Suppressor macrophage (primary cell): ENCODE measurements at regions not wholly inside any gene's neighbourhood (a gene's known extent, or its start where the extent isn't known, plus 50 kb on each side); places are given as distances from the start of the nearest gene placed in this dataset.
"Not testable (repeated sequence)": the region's sequence is repeated elsewhere in the genome, so short reads cannot be mapped to it uniquely, and the experiment has no call there.

Source experiments
- DNase-seq, 4 experiments: peaks; one replicate each; pipeline ENCODE4 v3.0.0-alpha.2; 2020 to 2022

GRCh38 chr21:14826630-14827029 lies 238.2 kb downstream of the NRIP1 start:
- DNase-seq = no peak

DNA sequence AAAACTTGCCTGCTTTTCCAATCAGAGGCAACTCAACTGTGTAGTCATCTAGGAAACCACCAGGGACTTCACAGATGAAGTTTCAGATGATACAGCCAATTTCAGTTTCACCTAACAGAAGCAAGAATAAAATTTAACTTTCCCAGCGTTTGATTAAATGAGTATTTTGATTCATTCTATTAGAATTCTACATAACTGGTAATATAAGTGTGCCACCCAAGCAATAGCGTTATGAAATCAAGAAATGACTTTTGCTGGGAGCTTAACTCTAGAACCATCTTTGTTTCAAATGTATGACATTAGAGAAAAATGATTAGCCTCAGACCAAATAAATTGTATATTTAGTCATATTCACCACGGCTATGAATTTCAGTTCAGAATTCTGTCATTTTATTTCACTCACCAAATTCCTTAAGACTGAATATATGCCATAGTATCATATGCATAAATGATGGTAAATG lies 239.3 kb downstream of the NRIP1 start:
- DNase-seq = no peak

DNA sequence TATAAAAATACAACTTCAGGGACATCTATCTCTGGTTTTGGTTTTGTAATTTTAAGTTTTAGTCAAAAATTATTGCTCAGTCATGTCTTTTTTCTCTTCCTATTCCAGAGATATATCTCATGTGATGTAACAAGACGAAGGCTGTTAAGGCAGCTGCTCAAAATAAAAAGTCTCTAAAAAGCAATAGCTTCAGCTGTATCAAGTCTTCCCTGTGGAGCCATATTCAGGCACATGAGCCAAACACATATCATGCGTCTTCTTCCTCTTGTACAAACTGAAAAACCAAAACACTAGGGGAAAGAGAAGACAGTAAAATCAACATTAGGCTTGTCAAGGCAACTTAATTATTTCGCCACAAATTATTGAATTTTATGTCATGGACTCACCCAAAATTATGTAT lies 240.7 kb downstream of the NRIP1 start:
- DNase-seq = no peak

DNA sequence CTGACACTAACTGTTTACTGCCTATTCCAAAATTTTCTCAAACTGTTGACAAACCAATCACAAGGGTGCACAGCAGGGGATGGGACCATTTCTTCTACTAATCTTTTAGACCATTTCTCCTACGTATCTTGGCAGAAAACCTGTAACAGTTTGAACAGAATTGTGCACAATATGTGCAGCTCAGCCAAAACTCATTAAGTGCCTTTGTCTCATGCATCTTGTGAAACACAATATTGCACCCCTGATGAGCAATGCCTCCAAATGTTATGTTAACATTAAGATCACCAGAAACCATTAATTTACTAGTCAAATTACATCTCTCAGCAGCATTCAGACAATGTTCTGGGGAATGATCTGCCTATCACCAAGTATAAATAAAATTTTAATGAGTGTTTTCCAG lies 247.5 kb downstream of the NRIP1 start:
- no peak for DNase-seq

- no peak for DNase-seq
These were observed 249.8 kb downstream of the NRIP1 start for GRCh38 chr21:14814991-14815390.

- no peak for DNase-seq
These were observed 250.5 kb downstream of the NRIP1 start for GRCh38 chr21:14814282-14814681.

DNA sequence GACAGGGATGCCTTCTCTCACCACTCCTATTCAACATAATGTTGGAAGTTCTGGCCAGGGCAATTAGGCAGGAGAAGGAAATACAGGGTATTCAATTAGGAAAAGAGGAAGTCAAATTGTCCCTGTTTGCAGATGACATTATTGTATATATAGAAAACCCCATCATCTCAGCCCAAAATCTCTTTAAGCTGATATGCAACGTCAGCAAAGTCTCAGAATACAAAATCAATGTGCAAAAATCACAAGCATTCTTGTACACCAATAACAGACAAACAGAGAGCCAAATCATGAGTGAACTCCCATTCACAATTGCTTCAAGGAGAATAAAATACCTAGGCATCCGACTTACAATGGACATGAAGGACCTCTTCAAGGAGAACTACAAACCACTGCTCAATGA lies 258.1 kb upstream of the SAMSN1 start:
- not testable (repeated sequence) for DNase-seq

GRCh38 chr21:14797543-14797942 lies 251.4 kb upstream of the SAMSN1 start:
- DNase-seq = no peak

- no peak for DNase-seq
These were observed 241.2 kb upstream of the SAMSN1 start for GRCh38 chr21:14787312-14787711.

DNA sequence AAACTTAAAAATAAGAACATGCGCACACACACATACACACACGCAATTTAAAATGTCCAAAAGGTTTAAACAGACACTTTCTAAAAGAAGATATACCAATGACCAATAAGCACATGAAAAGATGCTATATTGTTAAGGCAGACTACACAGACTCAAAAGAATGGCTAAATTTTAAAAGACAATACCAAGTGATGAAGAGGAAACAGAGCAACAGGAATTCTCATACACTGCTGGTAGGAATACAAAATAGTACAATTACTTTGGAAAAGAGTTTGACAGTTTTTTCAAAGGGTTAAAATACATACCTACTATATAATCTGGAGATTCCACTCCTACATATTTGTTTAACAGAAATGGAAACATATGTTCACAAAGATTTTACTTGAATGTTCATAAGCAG lies 239.6 kb upstream of the SAMSN1 start:
- DNase-seq = no peak

DNA sequence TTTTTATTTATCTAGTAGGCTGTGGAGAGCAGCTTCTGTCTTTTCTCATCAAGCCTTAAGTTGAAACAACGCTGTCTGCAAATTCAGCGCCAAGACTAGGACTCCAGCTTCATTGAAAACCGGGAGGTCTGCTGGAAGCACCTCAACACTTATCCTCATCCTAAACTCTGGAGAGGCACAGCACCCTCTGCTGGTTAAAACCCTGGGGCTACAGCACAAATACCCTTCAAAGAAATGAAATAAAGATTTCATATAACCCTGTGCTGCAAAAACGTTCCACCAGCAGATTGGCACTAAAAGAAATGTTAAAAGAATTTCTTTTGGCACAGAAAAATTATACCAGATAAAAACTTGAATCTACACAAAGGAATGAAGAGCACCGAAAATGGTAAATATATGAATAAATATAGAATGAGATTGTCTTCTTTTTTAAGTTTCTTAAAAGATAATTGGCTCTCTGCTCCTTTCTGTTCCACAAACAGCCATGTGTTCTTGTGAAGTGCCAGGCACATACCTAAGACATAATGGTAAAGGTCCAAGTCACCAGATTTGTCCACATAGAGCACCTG lies 227.7 kb upstream of the SAMSN1 start:
- DNase-seq = peak; percentile 79 to 89 (median 86)

- no peak for DNase-seq
These were observed 225.5 kb upstream of the SAMSN1 start for GRCh38 chr21:14771593-14771992.

- DNase-seq = no peak
These were observed 221.9 kb upstream of the SAMSN1 start for GRCh38 chr21:14768042-14768441.

DNA sequence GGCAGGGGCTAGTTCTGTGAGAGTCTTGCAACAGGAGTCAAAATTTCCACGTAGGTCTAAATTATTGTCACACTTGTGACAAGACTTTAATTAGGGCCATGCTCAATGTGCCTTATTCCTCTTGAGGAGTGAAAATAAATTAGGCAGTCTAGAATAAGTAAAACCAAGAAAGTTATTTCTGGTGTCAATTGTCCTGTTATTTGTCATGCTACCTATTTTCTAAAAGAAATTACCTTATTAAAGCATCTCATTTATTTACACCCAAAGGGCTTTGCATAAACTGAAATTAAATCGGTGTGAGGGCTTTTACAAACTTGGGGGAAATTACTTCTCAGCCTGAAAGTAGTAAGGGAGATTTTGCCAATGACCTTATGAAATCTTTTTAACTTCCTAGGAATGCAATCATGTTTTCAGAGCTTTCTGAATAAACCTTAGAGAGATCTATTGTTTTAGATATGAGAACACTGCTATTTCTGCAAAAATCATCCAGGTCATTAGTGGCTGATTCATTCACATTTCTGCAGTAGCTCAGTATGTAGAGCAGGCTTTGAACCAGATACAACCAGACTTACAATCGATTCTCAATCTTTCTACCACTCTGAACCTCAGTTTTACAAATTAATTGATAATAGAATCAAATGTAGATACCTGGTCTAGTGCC lies 221.2 kb upstream of the SAMSN1 start:
- no peak for DNase-seq

DNA sequence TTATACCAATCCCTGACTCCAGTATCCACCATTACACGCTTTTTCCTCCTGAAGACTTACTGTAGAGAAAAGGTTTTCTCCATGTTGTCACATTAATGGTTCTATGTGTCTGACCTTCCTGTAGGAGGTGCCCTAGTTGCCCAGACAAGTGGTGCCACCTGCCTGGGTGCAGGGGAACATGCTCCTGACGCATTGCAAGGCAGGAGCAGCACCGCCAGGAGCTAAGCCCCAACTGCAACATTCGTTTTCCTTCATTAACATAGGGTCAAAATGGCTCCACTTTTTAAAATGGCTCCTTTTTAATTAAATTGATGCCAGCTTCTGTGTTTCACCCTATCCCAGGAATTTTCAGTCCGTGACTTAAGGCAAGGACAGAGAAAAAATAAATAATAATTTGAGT lies 220.1 kb upstream of the SAMSN1 start:
- DNase-seq = no peak

- DNase-seq = no peak
These were observed 217.6 kb upstream of the SAMSN1 start for GRCh38 chr21:14763695-14764064.

DNA sequence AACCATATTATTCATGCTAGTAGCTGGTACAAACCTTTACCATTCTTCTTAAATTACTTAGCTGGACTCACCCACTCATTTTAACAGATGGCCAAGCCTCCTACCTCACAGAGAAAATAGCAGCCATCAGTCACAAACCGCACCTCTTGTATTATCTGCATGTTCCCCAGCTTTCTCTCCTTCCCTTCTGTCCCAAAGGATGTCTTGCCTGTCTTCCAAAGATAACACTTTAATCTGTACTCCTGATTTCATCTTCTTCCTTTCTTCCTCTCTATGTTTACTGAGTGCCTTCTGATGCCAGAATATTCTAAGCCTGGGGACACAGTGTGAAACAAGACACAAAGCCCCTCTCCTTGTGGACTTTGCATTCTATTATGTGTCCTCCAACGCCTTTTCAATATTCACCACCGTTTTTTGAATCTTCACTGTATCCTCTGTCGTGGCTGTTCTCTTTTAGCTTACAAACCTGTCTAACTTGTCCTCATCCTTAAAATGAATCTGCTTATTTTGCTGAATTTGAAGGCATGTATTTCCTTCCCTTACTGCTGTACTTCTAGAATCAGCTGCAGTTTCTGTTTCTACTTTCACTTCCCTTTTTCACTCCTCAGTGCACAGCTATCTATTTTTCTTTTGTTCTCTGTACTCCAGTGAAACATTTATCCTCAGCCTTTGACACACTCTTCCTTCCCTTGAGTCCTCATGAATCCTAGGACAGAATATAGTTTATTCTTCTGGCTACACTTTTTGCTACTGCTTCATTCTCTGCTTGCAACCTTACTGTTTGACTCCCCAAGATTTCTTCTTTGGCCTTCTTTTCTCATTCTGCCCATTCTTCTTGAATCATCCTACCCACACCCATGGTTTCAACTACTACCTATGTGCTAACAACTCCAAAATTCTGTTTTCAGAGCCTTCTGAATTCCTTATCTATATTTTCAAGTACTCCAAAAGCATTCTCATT lies 216.9 kb upstream of the SAMSN1 start:
- DNase-seq = peak; percentile 39 to 87 (median 62)

DNA sequence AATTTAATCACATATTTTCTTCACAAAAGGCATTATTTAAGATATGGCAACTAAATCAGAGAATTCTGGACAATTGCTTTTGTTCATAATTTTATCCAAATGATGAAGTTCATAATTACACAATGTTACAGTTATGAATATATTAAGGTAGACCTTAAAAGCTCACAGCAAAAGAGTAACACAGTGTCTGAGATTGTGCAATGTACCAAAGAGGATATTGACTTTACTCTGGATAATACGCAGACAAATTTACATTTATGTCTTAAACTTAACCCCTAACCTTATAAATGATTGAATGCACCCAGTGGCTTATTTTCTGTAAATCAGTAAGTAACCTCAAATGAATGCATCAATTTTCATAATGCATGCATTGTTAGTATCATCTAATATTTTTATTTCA lies 216.2 kb upstream of the SAMSN1 start:
- DNase-seq = peak in 2 of 4 experiments; percentile 16 to 32

GRCh38 chr21:14759285-14759684 lies 213.2 kb upstream of the SAMSN1 start:
- DNase-seq = no peak

DNA sequence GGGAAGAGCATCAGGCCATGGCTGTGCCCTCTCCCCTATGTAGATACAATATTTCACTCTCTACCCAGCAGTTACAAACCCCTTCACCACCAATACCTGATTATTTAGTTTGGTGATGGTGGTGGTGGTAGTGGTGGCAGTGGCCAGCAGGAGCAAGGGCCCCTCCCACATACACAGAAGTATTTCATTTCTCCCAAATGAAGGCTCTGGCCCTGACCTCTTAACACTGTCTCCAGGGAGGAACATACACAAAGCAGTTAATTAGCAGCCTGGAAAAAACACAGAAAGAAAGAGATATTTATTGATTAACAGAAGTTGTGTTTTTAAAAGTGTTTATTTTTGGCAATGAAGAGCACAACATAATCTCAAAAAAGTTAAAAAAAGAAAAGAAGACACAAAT lies 212.7 kb upstream of the SAMSN1 start:
- DNase-seq = no peak

DNA sequence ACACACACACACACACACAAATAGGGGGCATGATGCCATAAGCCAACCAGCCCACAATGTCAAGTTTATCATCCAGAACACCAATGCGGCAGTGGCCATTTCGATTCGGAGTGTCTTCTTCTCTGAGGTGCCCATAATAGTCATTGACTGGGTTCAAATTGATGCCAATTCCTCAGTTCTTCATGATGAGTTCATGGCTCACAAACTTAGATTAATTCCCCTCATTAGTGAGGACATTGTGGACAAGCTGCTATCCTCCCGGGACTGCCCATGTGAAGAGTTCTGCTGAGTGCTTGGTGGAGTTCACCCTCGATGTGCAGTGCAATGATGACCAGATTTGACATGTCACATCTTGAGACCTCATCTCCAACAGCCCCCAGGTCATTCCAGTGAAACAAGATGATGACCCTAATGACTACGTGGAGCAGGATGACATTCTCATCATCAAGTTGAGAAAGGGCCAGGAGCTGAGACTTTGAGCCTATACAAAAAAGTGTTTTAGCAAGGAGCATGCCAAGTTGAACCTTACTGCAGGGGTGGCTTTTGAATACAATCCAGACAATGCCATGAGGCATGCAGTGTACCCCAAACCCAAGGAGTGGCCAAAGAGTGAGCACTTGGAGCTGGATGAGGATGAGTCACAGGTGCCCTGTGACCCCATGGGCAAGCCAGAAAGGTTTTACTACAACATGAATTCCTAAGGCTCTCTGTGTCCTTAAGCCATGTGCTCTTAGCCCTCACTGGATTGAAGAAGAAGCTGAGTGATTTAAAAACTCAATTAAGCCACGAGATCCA lies 211.6 kb upstream of the SAMSN1 start:
- no peak for DNase-seq

DNA sequence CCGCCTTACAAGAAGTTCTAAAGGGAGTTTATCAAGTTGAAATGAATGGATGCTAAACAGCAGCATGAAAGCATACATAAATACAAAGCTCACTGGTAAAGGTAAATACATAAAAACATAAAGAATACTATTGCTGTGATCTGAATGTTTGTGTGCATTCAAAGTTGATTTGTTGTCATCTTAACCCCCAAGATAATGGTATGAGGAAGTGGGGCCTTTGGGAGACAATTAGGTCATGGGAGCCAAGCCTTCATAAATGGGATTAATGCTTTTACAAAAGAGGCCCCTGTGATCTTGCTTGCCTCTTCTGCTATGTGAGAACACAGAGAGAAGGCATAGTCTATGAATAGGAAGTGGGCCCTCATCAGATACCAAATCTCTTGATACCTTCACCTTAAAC lies 209.0 kb upstream of the SAMSN1 start:
- DNase-seq = no peak

DNA sequence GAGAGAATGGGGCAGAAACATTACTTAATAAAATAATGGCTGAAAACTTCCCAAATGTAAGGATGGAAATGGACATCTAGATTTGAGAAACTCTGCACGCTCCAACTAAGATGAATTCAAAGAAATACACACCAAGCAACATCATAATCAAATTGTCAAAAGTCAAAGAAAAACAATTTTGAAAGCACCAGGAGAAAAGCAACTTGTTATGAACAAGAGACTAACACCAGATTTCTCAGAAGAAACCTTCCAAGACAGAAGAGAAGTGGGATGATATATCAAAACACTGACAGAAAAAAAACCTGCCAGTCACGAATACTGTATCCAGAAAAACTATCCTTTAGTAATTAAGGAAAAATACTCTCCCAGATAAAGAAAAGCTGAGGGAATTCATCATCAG lies 208.6 kb upstream of the SAMSN1 start:
- DNase-seq = no peak
